ENCODE measurements at regions not wholly inside any gene's neighbourhood (a gene's known extent, or its start where the extent isn't known, plus 50 kb on each side); places are given as distances from the start of the nearest gene placed in this dataset.

GRCh38 chr6:22106451-22106850 lies 190.4 kb downstream of the PRL start:
- Histone ChIP-seq H3K9me3 (ENCODE audit: insufficient read depth, low read depth, low read length) (no peaks in the 10 kb centered on the region), H3K27me3 (ENCODE audit: insufficient read depth, low read length, poor library complexity, severe bottlenecking) (no peaks in the 10 kb centered on the region), H4K20me1 (ENCODE audit: insufficient read depth, low read length, poor library complexity, severe bottlenecking) (no peaks in the 10 kb centered on the region), H2AFZ (ENCODE audit: low read length) (no peak overlapping the region), H3K9me2 (replicated peaks; ENCODE audit: low read depth, low read length) (no peaks in the 10 kb centered on the region), H3F3A (ENCODE audit: low read depth) (no peaks in the 10 kb centered on the region; the same call in 1 of the 2 replicates), H3K36me3 (ENCODE audit: insufficient read depth, low read length) (peaks cover 39% of the 10 kb centered on the region), H3K4me3 (ENCODE audit: low read length, poor library complexity, severe bottlenecking) (no peak overlapping the region), H3K4me1 (ENCODE audit: insufficient read depth, low read length, poor library complexity, severe bottlenecking) (no peaks in the 10 kb centered on the region), H3K9ac (ENCODE audit: low read depth, low read length, poor library complexity, severe bottlenecking) (no peak overlapping the region), H3K4me2 (ENCODE audit: low read depth, low read length, poor library complexity, severe bottlenecking) (no peak overlapping the region), H3K79me2 (ENCODE audit: insufficient read depth, low read length) (no peaks in the 10 kb centered on the region)
- TF ChIP-seq, protein P1, sequence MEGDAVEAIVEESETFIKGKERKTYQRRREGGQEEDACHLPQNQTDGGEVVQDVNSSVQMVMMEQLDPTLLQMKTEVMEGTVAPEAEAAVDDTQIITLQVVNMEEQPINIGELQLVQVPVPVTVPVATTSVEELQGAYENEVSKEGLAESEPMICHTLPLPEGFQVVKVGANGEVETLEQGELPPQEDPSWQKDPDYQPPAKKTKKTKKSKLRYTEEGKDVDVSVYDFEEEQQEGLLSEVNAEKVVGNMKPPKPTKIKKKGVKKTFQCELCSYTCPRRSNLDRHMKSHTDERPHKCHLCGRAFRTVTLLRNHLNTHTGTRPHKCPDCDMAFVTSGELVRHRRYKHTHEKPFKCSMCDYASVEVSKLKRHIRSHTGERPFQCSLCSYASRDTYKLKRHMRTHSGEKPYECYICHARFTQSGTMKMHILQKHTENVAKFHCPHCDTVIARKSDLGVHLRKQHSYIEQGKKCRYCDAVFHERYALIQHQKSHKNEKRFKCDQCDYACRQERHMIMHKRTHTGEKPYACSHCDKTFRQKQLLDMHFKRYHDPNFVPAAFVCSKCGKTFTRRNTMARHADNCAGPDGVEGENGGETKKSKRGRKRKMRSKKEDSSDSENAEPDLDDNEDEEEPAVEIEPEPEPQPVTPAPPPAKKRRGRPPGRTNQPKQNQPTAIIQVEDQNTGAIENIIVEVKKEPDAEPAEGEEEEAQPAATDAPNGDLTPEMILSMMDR (conservative IDR thresholded peaks at IDR 0.05; ENCODE audit: low read length): no peak
- no peak for TF ChIP-seq EZH2phosphoT487 (IDR thresholded peaks at IDR 0.05; ENCODE audit: borderline replicate concordance)

- Histone ChIP-seq H3K4me2 (ENCODE audit: low read depth, low read length, poor library complexity, severe bottlenecking) (no peak overlapping the region), H3K9me3 (ENCODE audit: insufficient read depth, low read depth, low read length) (no peaks in the 10 kb centered on the region), H3K9me2 (replicated peaks; ENCODE audit: low read depth, low read length) (no peaks in the 10 kb centered on the region), H3K4me3 (ENCODE audit: low read length, poor library complexity, severe bottlenecking) (no peak overlapping the region), H3K9ac (ENCODE audit: low read depth, low read length, poor library complexity, severe bottlenecking) (no peak overlapping the region), H3K36me3 (ENCODE audit: insufficient read depth, low read length) (peaks cover 44% of the 10 kb centered on the region), H3F3A (ENCODE audit: low read depth) (no peaks in the 10 kb centered on the region; the same call in 1 of the 2 replicates), H2AFZ (ENCODE audit: low read length) (no peak overlapping the region), H3K4me1 (ENCODE audit: insufficient read depth, low read length, poor library complexity, severe bottlenecking) (no peaks in the 10 kb centered on the region), H4K20me1 (ENCODE audit: insufficient read depth, low read length, poor library complexity, severe bottlenecking) (no peaks in the 10 kb centered on the region), H3K27me3 (ENCODE audit: insufficient read depth, low read length, poor library complexity, severe bottlenecking) (no peaks in the 10 kb centered on the region), H3K79me2 (ENCODE audit: insufficient read depth, low read length) (no peaks in the 10 kb centered on the region)
- TF ChIP-seq EZH2phosphoT487 (IDR thresholded peaks at IDR 0.05; ENCODE audit: borderline replicate concordance): no peak
- TF ChIP-seq, protein P1 (conservative IDR thresholded peaks at IDR 0.05; ENCODE audit: low read length): no peak
Measured at GRCh38 chr6:22106961-22107360, 189.9 kb downstream of the PRL start.

- Histone ChIP-seq H3K36me3 (ENCODE audit: insufficient read depth, low read length) (peaks cover 48% of the 10 kb centered on the region), H4K20me1 (ENCODE audit: insufficient read depth, low read length, poor library complexity, severe bottlenecking) (no peaks in the 10 kb centered on the region), H3K4me1 (ENCODE audit: insufficient read depth, low read length, poor library complexity, severe bottlenecking) (no peaks in the 10 kb centered on the region), H2AFZ (ENCODE audit: low read length) (no peak overlapping the region), H3K4me3 (ENCODE audit: low read length, poor library complexity, severe bottlenecking) (no peak overlapping the region), H3F3A (ENCODE audit: low read depth) (no peaks in the 10 kb centered on the region; the same call in 1 of the 2 replicates), H3K9me3 (ENCODE audit: insufficient read depth, low read depth, low read length) (no peaks in the 10 kb centered on the region), H3K27me3 (ENCODE audit: insufficient read depth, low read length, poor library complexity, severe bottlenecking) (no peaks in the 10 kb centered on the region), H3K4me2 (ENCODE audit: low read depth, low read length, poor library complexity, severe bottlenecking) (no peak overlapping the region), H3K9ac (ENCODE audit: low read depth, low read length, poor library complexity, severe bottlenecking) (no peak overlapping the region), H3K79me2 (ENCODE audit: insufficient read depth, low read length) (no peaks in the 10 kb centered on the region), H3K9me2 (replicated peaks; ENCODE audit: low read depth, low read length) (no peaks in the 10 kb centered on the region)
- TF ChIP-seq, protein P1 (conservative IDR thresholded peaks at IDR 0.05; ENCODE audit: low read length): no peak
- no peak for TF ChIP-seq EZH2phosphoT487 (IDR thresholded peaks at IDR 0.05; ENCODE audit: borderline replicate concordance)
Measured at GRCh38 chr6:22108199-22108598, 188.6 kb downstream of the PRL start.

Data from Loucy (cell line).